Naive thymus-derived CD4-positive, alpha-beta T cell (primary cell): ENCODE measurements at regions not wholly inside any gene's neighbourhood (a gene's known extent, or its start where the extent isn't known, plus 50 kb on each side); places are given as distances from the start of the nearest gene placed in this dataset.

Source experiments
- ATAC-seq: fragments of 150-1000 bp; cut with Tn5 transposase; 2 replicates; pipeline ENCODE4 v1.10.0; 2021; ENCODE audit warnings: mild to moderate bottlenecking, moderate library complexity
- CTCF ChIA-PET: fragments of 350-600 bp; sonication (Branson Sonifier 250); formaldehyde crosslinking; loops from one replicate; lab custom pipeline; 2021; ENCODE audit warnings: antibody characterized with exemption; lab: Charles Lee
- POLR2A ChIA-PET: fragments of 350-600 bp; sonication (Branson Sonifier 250); formaldehyde crosslinking; loops from one replicate; lab custom pipeline; 2021; ENCODE audit warnings: antibody characterized with exemption, inconsistent platforms; lab: Charles Lee
- DNase-seq, 9 donors: peaks; one replicate each; pipeline versions ENCODE4 v3.0.0 to v3.0.0-alpha.2; 2020 to 2022; ENCODE audit warnings: mixed read lengths in 1 of 9
- H3K27ac ChIP-seq: one replicate; pipeline ENCODE4 v1.7.0; 2013; ENCODE audit warnings: mild to moderate bottlenecking, low read depth, low read length, moderate library complexity
- H3K27me3 ChIP-seq, 2 donors: one replicate each; pipeline ENCODE4 v1.7.0; 2013; ENCODE audit warnings: low read length in 2 of 2, mild to moderate bottlenecking in 2 of 2, moderate library complexity in 2 of 2; ENCODE audit not compliant: control insufficient read depth in 2 of 2, insufficient read depth in 2 of 2
- H3K36me3 ChIP-seq, 3 experiments: 1 replicate in 2 of 3; 2 replicates in 1 of 3; pipeline ENCODE4 v1.7.0; 2013; ENCODE audit warnings: low read length in 3 of 3, mild to moderate bottlenecking in 3 of 3, moderate library complexity in 1 of 3; ENCODE audit not compliant: insufficient read depth in 3 of 3, control insufficient read depth in 2 of 3
- H3K4me1 ChIP-seq, 2 donors: one replicate each; pipeline ENCODE4 v1.7.0; 2013; ENCODE audit warnings: low read length in 2 of 2, mild to moderate bottlenecking in 2 of 2, moderate library complexity in 1 of 2; ENCODE audit not compliant: control insufficient read depth in 2 of 2, insufficient read depth in 2 of 2
- H3K4me3 ChIP-seq: 2 replicates; pipeline ENCODE4 v1.7.0; 2013; ENCODE audit warnings: mild to moderate bottlenecking, low read length
- H3K9me3 ChIP-seq, 3 experiments: 1 replicate in 2 of 3; 2 replicates in 1 of 3; pipeline ENCODE4 v1.7.0; 2013; ENCODE audit warnings: low read length in 3 of 3; ENCODE audit not compliant: control insufficient read depth in 2 of 3
- H3K27ac Mint-ChIP-seq, 9 donors: one replicate each; pipeline ENCODE4 v1.8.0; 2020 to 2022; ENCODE audit warnings: mixed read lengths in 9 of 9, mild to moderate bottlenecking in 8 of 9, moderate library complexity in 5 of 9, inconsistent platforms in 2 of 9
- H3K27me3 Mint-ChIP-seq, 5 donors: one replicate each; pipeline ENCODE4 v1.8.0; 2021 to 2022; ENCODE audit warnings: mixed read lengths in 5 of 5, mild to moderate bottlenecking in 1 of 5
- H3K36me3 Mint-ChIP-seq, 5 donors: one replicate each; pipeline ENCODE4 v1.8.0; 2020 to 2022; ENCODE audit warnings: mixed read lengths in 5 of 5, mild to moderate bottlenecking in 3 of 5, inconsistent platforms in 1 of 5
- H3K4me1 Mint-ChIP-seq, 7 donors: one replicate each; pipeline ENCODE4 v1.8.0; 2020 to 2022; ENCODE audit warnings: mixed read lengths in 7 of 7, mild to moderate bottlenecking in 3 of 7, inconsistent platforms in 1 of 7
- H3K4me3 Mint-ChIP-seq, 10 donors: one replicate each; pipeline ENCODE4 v1.8.0; 2020 to 2022; ENCODE audit warnings: mild to moderate bottlenecking in 10 of 10, mixed read lengths in 10 of 10, moderate library complexity in 6 of 10, inconsistent platforms in 2 of 10
- H3K9me3 Mint-ChIP-seq, 11 donors: one replicate each; pipeline ENCODE4 v1.8.0; 2020 to 2022; ENCODE audit warnings: mixed read lengths in 11 of 11, mild to moderate bottlenecking in 4 of 11, inconsistent platforms in 1 of 11, moderate library complexity in 1 of 11
- intact Hi-C, 2 donors: fragments of 100-400 bp; cut with micrococcal nuclease; formaldehyde crosslinking; loops; one replicate each; pipeline ENCODE4 v1.15.1; 2023

DNA sequence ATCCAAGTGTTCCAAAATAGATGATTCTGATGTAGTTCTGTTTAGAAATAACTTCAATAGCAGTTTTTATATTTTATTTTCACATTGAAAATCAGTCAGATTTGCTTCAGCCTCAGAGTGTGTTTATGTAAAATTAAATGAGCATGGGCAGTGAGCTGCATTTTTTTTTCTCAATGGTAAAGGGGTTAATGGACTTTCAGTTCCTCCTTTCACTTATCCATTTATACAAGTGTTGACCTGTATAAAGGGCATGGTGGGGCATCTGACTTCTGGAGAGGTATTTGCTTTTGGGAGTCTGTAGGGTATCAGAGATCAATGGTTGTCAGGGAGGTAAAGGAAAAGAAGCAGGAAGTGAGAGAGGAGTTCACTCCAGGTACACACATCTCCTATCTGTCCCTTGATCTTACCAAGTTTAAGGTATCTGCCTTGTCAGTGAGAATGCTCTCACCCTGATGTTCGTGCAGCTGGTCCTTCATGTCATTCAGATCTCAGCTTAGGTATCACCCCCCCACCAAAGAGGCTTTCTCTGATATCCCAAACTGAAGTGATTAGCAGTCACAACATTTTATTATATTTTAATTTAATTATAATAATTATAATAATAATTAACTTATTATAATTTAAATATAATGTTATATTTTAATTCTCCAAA lies 181.6 kb upstream of the LMNTD1 start:
- Histone ChIP-seq H3K27ac (no peak overlapping the region), H3K27me3 (no peaks in the 10 kb centered on the region), H3K4me3 (no peak overlapping the region), H3K9me3 (no peaks in the 10 kb centered on the region), H3K4me1 (no peaks in the 10 kb centered on the region), H3K36me3 (no peaks in the 10 kb centered on the region)
- POLR2A ChIA-PET, result no interaction called here
- DNase-seq, result no peak
- peaks cover 0 to 4% (median 0%) of the 10 kb centered on the region in 7 donors for H3K4me1 Mint-ChIP-seq
- ATAC-seq, result no peak
- H3K9me3 Mint-ChIP-seq, result peaks cover 0 to 13% (median 6%) of the 10 kb centered on the region in 11 donors
- peaks cover 0 to 3% (median 0%) of the 10 kb centered on the region in 5 donors for H3K36me3 Mint-ChIP-seq
- no peak overlapping the region for H3K4me3 Mint-ChIP-seq
- intact Hi-C loops, result no loop called here
- CTCF ChIA-PET, result no interaction called here
- peaks cover 0 to 5% (median 4%) of the 10 kb centered on the region in 5 donors for H3K27me3 Mint-ChIP-seq
- no peak overlapping the region for H3K27ac Mint-ChIP-seq

DNA sequence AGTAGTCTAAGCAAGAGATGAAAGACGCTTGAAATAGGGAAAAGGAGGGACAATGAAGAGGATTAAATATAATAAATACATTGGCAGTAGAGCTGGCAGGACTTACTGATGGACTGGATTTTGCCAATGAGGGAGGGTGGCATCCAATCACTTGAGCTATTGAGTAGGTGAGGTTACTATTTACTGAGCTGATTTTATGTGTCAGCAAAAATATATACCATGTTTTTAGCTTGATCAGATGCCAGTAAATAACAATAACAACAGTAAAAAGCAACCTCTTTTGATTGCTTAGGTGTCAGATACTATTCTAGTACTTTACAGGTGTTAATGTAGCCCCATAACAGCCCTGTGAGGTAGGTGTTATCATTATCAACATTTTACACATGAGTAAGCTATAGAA lies 187.5 kb upstream of the LMNTD1 start:
- CTCF ChIA-PET, result no interaction called here
- H3K4me1 Mint-ChIP-seq, result no peaks in the 10 kb centered on the region

DNA sequence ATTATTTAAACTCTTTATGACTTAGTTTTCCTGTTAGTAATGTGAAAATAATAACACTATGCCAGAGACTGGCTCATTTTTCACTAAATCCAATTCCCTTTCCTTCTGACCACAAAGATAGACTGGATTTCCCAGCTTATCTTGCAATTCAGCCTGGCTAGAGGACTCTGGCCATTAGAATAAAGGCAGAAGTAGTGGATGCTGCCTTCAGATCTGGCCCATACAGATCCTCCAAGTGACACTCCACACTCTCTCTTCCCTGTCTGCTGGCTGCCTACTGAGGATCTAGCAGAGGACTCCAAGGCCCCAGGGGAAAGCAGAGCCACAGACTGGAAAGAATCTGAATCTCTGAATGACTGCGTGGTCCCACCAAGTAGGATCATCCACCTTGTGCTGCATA lies 188.8 kb upstream of the LMNTD1 start:
- H3K9me3 Mint-ChIP-seq, result peaks cover 0 to 9% (median 6%) of the 10 kb centered on the region in 11 donors
- Histone ChIP-seq H3K9me3 (no peaks in the 10 kb centered on the region), H3K27me3 (no peaks in the 10 kb centered on the region), H3K4me3 (no peak overlapping the region), H3K4me1 (no peaks in the 10 kb centered on the region), H3K36me3 (no peaks in the 10 kb centered on the region), H3K27ac (no peak overlapping the region)
- intact Hi-C loops, result no loop called here
- DNase-seq, result no peak
- peaks cover 0 to 3% (median 0%) of the 10 kb centered on the region in 5 donors for H3K36me3 Mint-ChIP-seq
- no peak for ATAC-seq
- ChIA-PET POLR2A (no interaction called here), CTCF (no interaction called here)
- H3K4me1 Mint-ChIP-seq, result no peaks in the 10 kb centered on the region
- H3K27me3 Mint-ChIP-seq, result peaks cover 0 to 9% (median 3%) of the 10 kb centered on the region in 5 donors
- no peak overlapping the region for H3K4me3 Mint-ChIP-seq
- no peak overlapping the region for H3K27ac Mint-ChIP-seq

More for the DNA sequence above, 187.5 kb upstream of the LMNTD1 start:
- ATAC-seq (no peak), DNase-seq (no peak)
- Histone ChIP-seq H3K9me3 (no peaks in the 10 kb centered on the region), H3K4me3 (no peak overlapping the region), H3K4me1 (no peaks in the 10 kb centered on the region), H3K36me3 (no peaks in the 10 kb centered on the region), H3K27ac (no peak overlapping the region), H3K27me3 (no peaks in the 10 kb centered on the region)
- H3K27me3 Mint-ChIP-seq, result peaks cover 0 to 9% (median 7%) of the 10 kb centered on the region in 5 donors
- POLR2A ChIA-PET, result no interaction called here
- H3K27ac Mint-ChIP-seq, result no peak overlapping the region
- H3K36me3 Mint-ChIP-seq, result peaks cover 0 to 3% (median 0%) of the 10 kb centered on the region in 5 donors
- no peak overlapping the region for H3K4me3 Mint-ChIP-seq
- intact Hi-C loops, result no loop called here
- H3K9me3 Mint-ChIP-seq, result peaks cover 0 to 13% (median 6%) of the 10 kb centered on the region in 11 donors

DNA sequence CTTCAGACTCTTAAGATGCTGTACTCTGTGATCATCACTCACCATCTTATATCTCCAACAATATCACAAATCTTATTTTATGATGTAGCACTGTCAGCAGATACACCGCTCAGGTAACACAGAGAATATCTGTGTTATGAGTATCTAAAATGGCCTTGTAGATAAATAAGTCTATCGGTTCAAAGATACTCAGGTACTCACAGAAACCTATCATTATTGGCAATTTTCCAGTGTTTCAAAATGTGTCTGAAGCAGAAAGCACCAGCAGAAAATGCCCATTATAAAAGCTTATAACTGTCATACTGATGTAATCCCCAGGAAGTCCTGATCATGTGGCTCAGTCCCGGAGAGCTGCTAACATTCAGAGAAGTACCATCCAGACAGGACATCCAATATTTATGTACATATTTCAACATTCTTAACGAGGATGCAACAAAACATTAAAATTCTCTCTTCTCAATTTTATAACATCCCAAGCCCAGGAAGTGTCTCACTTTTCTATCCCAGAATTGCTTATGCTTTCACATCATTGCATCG lies 190.7 kb upstream of the LMNTD1 start:
- peaks cover 0 to 3% (median 0%) of the 10 kb centered on the region in 11 donors for H3K9me3 Mint-ChIP-seq
- DNase-seq (no peak), ATAC-seq (no peak)
- peaks cover 0 to 6% (median 4%) of the 10 kb centered on the region in 5 donors for H3K27me3 Mint-ChIP-seq
- no peak overlapping the region for H3K4me3 Mint-ChIP-seq
- ChIA-PET POLR2A (no interaction called here), CTCF (no interaction called here)
- Histone ChIP-seq H3K27me3 (no peaks in the 10 kb centered on the region), H3K4me1 (no peaks in the 10 kb centered on the region), H3K36me3 (no peaks in the 10 kb centered on the region), H3K9me3 (no peaks in the 10 kb centered on the region), H3K4me3 (no peak overlapping the region), H3K27ac (no peak overlapping the region)
- H3K36me3 Mint-ChIP-seq, result no peaks in the 10 kb centered on the region
- no peaks in the 10 kb centered on the region for H3K4me1 Mint-ChIP-seq
- H3K27ac Mint-ChIP-seq, result no peak overlapping the region
- intact Hi-C loops, result no loop called here

DNA sequence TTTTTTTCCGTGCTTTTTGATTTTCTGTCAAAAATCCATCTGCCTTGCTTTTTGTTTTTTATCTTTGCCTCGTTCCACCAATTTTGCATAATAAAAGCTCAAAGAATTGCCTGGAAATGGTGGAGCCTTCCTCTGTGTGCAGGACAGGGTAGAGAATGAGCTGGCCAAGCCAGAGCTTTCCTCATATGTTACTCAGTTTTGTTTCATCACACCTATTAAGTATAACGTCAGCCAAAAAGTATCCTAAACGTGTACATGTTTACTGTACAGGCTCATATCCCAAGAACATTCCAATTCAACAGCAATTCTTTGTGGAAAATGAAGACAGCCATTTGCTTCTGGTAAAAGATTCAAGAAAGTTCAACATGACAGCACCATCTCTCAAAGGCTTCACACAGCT lies 191.2 kb upstream of the LMNTD1 start:
- ATAC-seq, result no peak
- Mint-ChIP-seq H3K27me3 (peaks cover 0 to 8% (median 4%) of the 10 kb centered on the region in 5 donors), H3K36me3 (no peaks in the 10 kb centered on the region), H3K4me1 (no peaks in the 10 kb centered on the region), H3K9me3 (peaks cover 0 to 3% (median 0%) of the 10 kb centered on the region in 11 donors), H3K27ac (no peak overlapping the region), H3K4me3 (no peak overlapping the region)
- ChIA-PET CTCF (no interaction called here), POLR2A (no interaction called here)
- no peak for DNase-seq
- Histone ChIP-seq H3K4me1 (no peaks in the 10 kb centered on the region), H3K36me3 (no peaks in the 10 kb centered on the region), H3K9me3 (no peaks in the 10 kb centered on the region), H3K27me3 (no peaks in the 10 kb centered on the region), H3K4me3 (no peak overlapping the region), H3K27ac (no peak overlapping the region)
- intact Hi-C loops, result no loop called here

DNA sequence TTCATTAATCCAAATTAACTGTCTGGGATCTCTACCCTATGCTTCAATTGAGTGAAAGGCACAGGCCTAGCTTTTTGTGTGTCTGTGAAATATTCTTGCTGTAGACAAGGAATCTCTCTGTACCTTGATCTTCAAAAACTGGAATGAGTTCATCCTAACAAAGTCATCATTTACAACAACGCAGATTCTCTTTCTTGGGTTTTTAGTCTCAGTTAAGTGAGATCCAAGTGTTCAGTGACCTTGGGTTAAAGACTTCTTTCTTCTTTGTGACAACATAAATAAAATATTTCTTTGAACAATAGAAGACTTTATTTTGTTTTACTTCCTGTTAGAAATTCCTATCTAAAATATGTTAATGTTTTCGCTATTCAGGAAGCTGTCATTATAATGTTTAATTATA lies 192.2 kb upstream of the LMNTD1 start:
- Mint-ChIP-seq H3K4me1 (no peaks in the 10 kb centered on the region), H3K27me3 (peaks cover 0 to 11% (median 4%) of the 10 kb centered on the region in 5 donors), H3K9me3 (peaks cover 0 to 3% (median 0%) of the 10 kb centered on the region in 11 donors), H3K4me3 (no peak overlapping the region), H3K36me3 (no peaks in the 10 kb centered on the region), H3K27ac (no peak overlapping the region)
- H3K27me3 ChIP-seq, result no peaks in the 10 kb centered on the region
- ChIA-PET POLR2A (no interaction called here), CTCF (no interaction called here)
- H3K27ac ChIP-seq, result no peak overlapping the region
- ATAC-seq, result no peak
- H3K4me1 ChIP-seq, result no peaks in the 10 kb centered on the region
- DNase-seq, result no peak
- H3K4me3 ChIP-seq, result no peak overlapping the region
- intact Hi-C loops, result no loop called here
- no peaks in the 10 kb centered on the region for H3K36me3 ChIP-seq
- H3K9me3 ChIP-seq, result no peaks in the 10 kb centered on the region

DNA sequence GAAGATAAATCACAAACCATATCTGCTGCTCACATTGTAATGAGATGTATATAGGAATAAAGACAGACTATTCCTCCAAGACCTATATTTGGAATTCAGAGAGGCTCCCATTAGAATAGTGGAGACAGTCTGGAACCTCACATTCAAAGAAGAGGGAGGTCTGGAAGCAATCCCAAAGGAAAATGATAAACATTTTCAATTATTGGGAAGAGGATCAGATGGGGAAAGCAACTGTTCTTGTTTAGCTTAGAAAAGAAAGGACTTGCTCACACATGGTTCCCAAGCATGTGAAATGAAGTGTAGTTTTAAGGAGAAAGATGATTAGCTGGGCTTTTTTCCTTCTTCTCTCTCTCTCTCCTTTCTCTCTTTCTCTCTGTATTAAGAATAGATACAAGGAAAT lies 193.0 kb upstream of the LMNTD1 start:
- Histone ChIP-seq H3K4me3 (no peak overlapping the region), H3K36me3 (no peaks in the 10 kb centered on the region), H3K27me3 (no peaks in the 10 kb centered on the region), H3K9me3 (no peaks in the 10 kb centered on the region), H3K27ac (no peak overlapping the region), H3K4me1 (no peaks in the 10 kb centered on the region)
- Mint-ChIP-seq H3K36me3 (no peaks in the 10 kb centered on the region), H3K27ac (no peak overlapping the region), H3K4me3 (no peak overlapping the region), H3K27me3 (peaks cover 0 to 10% (median 4%) of the 10 kb centered on the region in 5 donors), H3K9me3 (no peaks in the 10 kb centered on the region), H3K4me1 (no peaks in the 10 kb centered on the region)
- POLR2A ChIA-PET, result no interaction called here
- intact Hi-C loops, result no loop called here
- CTCF ChIA-PET, result no interaction called here
- DNase-seq, result no peak
- no peak for ATAC-seq
